ENCODE measurements at regions not wholly inside any gene's neighbourhood (a gene's known extent, or its start where the extent isn't known, plus 50 kb on each side); places are given as distances from the start of the nearest gene placed in this dataset.

- Histone ChIP-seq H3K4me3 (ENCODE audit: low read length) (no peak overlapping the region), H3K79me2 (replicated peaks; ENCODE audit: insufficient read depth, low read length) (no peaks in the 10 kb centered on the region), H3K27me3 (ENCODE audit: insufficient read depth, low read depth, low read length) (no peaks in the 10 kb centered on the region), H4K20me1 (ENCODE audit: insufficient read depth) (no peaks in the 10 kb centered on the region), H3K4me2 (ENCODE audit: low read length) (no peak overlapping the region), H3K36me3 (ENCODE audit: insufficient read depth, low read length) (no peaks in the 10 kb centered on the region), H3K9me2 (ENCODE audit: insufficient read depth, low read length) (no peaks in the 10 kb centered on the region), H3K9me3 (ENCODE audit: low read length) (no peaks in the 10 kb centered on the region), H3K9ac (ENCODE audit: low read length) (no peak overlapping the region), H2AFZ (ENCODE audit: low read depth, low read length) (no peak overlapping the region), H3K27ac (ENCODE audit: low read length) (no peak overlapping the region), H3F3A (ENCODE audit: insufficient read depth, low read length, poor library complexity, severe bottlenecking) (no peaks in the 10 kb centered on the region)
- no peak for TF ChIP-seq MXI1 (conservative IDR thresholded peaks at IDR 0.05; ENCODE audit: poor library complexity, severe bottlenecking)
Observed at GRCh38 chr18:78092901-78093300, 843.3 kb downstream of the GALR1 start.

GRCh38 chr18:78099979-78100588 is 850.4 kb downstream of the GALR1 start:
- no peaks in the 10 kb centered on the region for H3F3A ChIP-seq (ENCODE audit: insufficient read depth, low read length, poor library complexity, severe bottlenecking)
- H4K20me1 ChIP-seq (ENCODE audit: insufficient read depth): no peaks in the 10 kb centered on the region
- no peaks in the 10 kb centered on the region for H3K36me3 ChIP-seq (ENCODE audit: insufficient read depth, low read length)
- H3K27ac ChIP-seq (ENCODE audit: low read length): no peak overlapping the region
- no peaks in the 10 kb centered on the region for H3K27me3 ChIP-seq (ENCODE audit: insufficient read depth, low read depth, low read length)
- no peak overlapping the region for H3K9ac ChIP-seq (ENCODE audit: low read length)
- H3K4me2 ChIP-seq (ENCODE audit: low read length): no peak overlapping the region
- no peaks in the 10 kb centered on the region for H3K9me3 ChIP-seq (ENCODE audit: low read length)
- H2AFZ ChIP-seq (ENCODE audit: low read depth, low read length): no peak overlapping the region
- no peak overlapping the region for H3K4me3 ChIP-seq (ENCODE audit: low read length)
- TF ChIP-seq SMC3 (conservative IDR thresholded peaks at IDR 0.05; ENCODE audit: poor library complexity) (no peak), RAD21 (conservative IDR thresholded peaks at IDR 0.05) (no peak), MXI1 (conservative IDR thresholded peaks at IDR 0.05; ENCODE audit: poor library complexity, severe bottlenecking) (no peak), REST (IDR thresholded peaks at IDR 0.05; ENCODE audit: borderline replicate concordance) (no peak), TAF1 (IDR thresholded peaks at IDR 0.05; ENCODE audit: low read depth) (no peak), CTCF (IDR thresholded peaks at IDR 0.05; ENCODE audit: poor library complexity, severe bottlenecking) (no peak), EP300 (conservative IDR thresholded peaks at IDR 0.05; ENCODE audit: poor library complexity, severe bottlenecking) (no peak), POLR2AphosphoS5 (IDR thresholded peaks at IDR 0.05) (no peak), EZH2 (IDR thresholded peaks at IDR 0.05; ENCODE audit: borderline replicate concordance, insufficient read depth, low read length, poor library complexity, severe bottlenecking) (no peak)
- no peaks in the 10 kb centered on the region for H3K9me2 ChIP-seq (ENCODE audit: insufficient read depth, low read length)
- H3K79me2 ChIP-seq (replicated peaks; ENCODE audit: insufficient read depth, low read length): no peaks in the 10 kb centered on the region
